Stimulated activated CD8-positive, alpha-beta memory T cell treated with anti-CD3 and anti-CD28 coated beads, Interleukin-15, amount 100 ng/mL, for 4 hours (primary cell): ENCODE measurements at regions not wholly inside any gene's neighbourhood (a gene's known extent, or its start where the extent isn't known, plus 50 kb on each side); places are given as distances from the start of the nearest gene placed in this dataset.
"Not testable (repeated sequence)": the region's sequence is repeated elsewhere in the genome, so short reads cannot be mapped to it uniquely, and the experiment has no call there.

ENCODE experiments used
- DNase-seq, 2 donors: peaks; one replicate each; pipeline ENCODE4 v3.0.0-alpha.2; 2020; ENCODE audit warnings: low read depth in 2 of 2

GRCh38 chr9:90221899-90222298 lies 420.7 kb downstream of the DIRAS2 start:
- DNase-seq, result not testable (repeated sequence)

- peak in 1 of 2 donors; percentile 46 for DNase-seq
Measured at GRCh38 chr9:90226839-90227338, 415.7 kb downstream of the DIRAS2 start.

DNA sequence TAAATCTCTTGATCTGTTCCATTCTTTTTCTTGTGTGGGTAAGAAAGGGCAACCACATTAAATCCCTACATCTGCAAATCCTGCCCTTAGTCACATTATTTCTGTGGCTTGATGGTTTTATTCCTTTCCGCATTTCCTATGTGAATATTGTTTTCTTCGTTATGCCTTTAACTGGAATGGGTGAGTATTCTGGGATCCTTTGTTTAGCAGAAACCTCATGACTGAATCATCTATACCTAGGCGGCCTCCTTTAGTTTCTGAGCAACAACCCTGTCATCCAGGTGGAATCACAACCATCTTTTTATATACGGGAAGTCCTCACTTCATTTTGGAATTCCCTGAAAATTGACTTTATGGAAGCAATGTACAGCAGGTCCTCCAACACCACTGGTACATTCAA lies 409.5 kb downstream of the DIRAS2 start:
- DNase-seq, result not testable (repeated sequence)

GRCh38 chr9:90240541-90240940 lies 402.1 kb downstream of the DIRAS2 start:
- no peak for DNase-seq

DNA sequence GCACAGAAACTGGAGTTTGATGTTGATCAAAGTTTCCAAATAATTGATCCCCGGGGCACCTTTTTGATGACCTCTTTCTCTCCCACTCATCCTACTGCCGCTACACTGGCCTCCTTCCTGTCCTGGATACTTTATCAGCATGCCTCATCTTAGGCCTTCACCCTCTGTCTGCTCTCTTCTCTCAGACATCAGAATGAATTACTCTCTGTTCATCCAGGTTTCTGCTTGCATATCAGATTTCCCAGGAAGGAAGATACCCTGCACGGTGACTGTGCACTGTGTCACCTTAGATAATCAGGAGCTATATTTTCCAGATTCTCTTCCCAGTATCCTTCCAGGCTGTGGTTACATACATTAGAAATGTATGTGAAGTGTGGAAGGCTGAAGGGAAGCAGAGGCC lies 397.0 kb downstream of the DIRAS2 start:
- no peak for DNase-seq

GRCh38 chr9:90249094-90249493 lies 393.5 kb downstream of the DIRAS2 start:
- no peak for DNase-seq

GRCh38 chr9:90251316-90251715 lies 391.3 kb downstream of the DIRAS2 start:
- no peak for DNase-seq

DNA sequence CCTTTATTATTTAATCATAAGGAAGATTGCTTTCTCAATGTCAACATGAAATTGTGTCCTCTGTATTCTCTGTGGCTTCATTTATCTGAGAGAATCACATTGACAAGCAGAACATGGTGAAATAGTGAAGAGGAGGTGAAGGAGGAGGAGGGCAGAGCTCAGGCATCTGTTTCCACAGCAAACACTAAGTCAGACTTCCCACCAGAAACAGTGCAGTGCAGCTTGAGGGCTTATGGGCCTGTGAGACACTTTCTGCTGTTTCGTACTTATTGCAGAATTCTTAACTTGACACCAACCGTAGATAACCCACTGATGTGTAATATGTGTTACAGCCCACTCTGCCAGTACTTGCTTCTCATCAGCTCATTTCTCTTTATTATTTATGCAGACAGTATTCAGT lies 386.3 kb downstream of the DIRAS2 start:
- DNase-seq, result no peak

DNA sequence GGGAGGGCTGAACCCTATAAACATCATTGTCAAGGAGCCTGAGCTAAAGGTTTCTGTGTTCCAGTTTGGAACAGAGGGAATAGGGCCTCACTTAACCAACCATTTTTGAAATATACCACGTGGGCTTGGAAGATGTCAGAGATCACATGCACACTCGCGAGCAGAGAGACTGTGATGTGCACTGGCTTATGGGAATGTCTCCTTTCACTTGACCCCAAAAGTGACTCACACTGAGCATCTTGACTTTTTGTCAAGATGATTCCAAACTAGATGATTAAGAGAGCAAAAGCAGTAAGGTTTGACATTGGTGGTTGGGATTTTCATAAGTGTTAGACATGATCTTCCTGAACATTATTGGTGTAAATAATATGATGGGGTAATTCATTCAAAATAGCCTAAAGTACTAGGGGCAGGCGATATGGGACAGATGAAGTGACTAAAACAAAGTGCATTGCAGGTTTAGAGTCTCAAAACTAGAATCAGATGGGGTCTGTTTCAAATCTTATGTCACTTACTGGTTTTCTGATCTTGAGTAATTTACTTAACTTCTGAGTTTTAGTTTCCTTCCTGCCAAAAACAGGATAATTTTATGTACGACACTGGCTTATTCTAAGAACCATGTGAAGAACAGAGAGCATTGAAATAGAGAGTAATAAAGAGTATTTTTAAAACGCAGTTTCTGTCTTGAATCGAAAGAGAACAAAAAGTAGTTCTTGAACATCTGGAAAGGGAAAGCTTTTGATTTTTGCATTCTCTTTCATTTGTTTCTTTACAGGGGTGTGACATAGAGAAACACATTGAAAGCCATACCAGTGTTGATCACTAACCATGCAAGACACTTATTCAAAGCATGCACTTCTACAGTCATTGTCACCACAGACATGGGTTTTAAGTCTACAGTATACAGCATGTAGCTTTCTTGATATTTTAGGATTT lies 383.0 kb downstream of the DIRAS2 start:
- no peak for DNase-seq

GRCh38 chr9:90261698-90262097 lies 380.9 kb downstream of the DIRAS2 start:
- no peak for DNase-seq

GRCh38 chr9:90268613-90269012 lies 374.0 kb downstream of the DIRAS2 start:
- no peak for DNase-seq

- no peak for DNase-seq
Measured at GRCh38 chr9:90271707-90272106, 370.9 kb downstream of the DIRAS2 start.

GRCh38 chr9:90274725-90275124 lies 367.9 kb downstream of the DIRAS2 start:
- no peak for DNase-seq

- DNase-seq, result no peak
Measured at GRCh38 chr9:90285946-90286345, 356.7 kb downstream of the DIRAS2 start.

GRCh38 chr9:90287567-90288274 lies 354.9 kb downstream of the DIRAS2 start:
- no peak for DNase-seq

- DNase-seq, result no peak
Measured at GRCh38 chr9:90288275-90288639, 354.4 kb downstream of the DIRAS2 start.

GRCh38 chr9:90290716-90291485 lies 351.7 kb downstream of the DIRAS2 start:
- no peak for DNase-seq

DNA sequence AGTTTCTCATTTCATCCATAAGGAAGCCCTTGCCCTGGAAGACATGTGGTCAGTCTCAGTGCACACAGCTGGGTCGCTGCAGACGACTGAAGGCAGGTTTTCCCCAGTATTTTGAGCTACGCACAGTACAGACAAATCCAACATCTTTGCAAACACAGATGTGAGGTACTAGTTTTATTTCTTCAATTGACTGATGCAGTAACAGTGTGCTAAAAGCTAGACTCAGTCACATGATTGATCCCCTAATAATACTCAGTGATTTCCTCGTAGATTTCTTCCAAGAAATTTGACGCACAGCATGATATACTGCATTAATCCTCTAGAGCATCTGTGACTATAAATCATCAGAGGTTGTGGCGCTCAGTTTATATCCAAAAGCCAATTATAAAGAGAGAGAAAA lies 346.1 kb downstream of the DIRAS2 start:
- no peak for DNase-seq

GRCh38 chr9:90299968-90300367 lies 342.7 kb downstream of the DIRAS2 start:
- no peak for DNase-seq

DNA sequence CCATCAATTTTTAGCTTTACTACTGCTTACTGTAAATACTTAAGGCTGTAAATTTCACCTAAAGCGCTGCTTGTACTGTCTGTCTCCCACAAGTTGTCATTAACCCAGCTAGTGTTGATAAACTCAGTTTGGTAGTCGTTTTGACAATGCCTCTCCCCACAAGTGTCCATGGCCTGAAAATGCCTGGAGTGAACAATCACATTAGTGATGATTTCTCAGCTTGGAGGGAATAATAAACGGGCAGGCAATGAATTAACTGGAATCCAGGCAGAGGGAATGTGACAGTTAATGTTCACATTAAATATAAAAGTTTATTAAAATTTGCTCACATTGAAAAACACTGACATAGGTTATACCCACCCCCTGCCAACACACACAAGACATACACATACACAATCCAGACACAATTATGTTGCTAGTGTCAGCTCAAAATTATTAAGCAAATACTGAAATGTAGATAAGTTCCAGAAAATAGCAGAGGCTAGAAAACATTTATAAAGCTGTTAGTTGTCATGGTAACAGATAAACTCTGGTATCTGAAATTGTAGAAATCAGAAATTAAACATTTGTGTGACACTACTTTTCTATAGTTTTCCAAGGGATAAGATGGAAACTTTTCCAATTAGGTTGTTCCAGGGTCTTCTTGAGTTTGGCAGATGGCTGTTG lies 341.9 kb downstream of the DIRAS2 start:
- no peak for DNase-seq

DNA sequence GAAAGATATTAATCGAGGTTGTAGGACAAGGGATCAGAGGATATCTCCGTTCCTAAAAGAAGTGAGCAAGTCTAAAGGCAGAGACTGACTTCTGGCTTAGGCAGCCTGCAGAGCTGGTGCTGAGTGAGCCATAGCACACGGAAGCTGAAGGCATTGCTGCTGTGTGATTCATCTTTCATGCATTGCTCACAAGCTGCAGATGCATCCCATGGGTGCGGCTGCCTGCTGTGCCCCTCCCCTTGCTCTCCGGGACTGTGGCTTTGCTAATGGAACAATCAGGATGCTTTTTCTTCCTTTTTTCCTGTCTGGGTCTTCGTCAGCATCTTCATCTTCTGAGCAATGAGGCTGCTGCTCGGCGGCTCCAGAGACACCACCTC lies 341.4 kb downstream of the DIRAS2 start:
- no peak for DNase-seq

GRCh38 chr9:90303655-90304054 lies 339.0 kb downstream of the DIRAS2 start:
- DNase-seq, result no peak
